Fibroblast of pulmonary artery (primary cell): ENCODE measurements at regions not wholly inside any gene's neighbourhood (a gene's known extent, or its start where the extent isn't known, plus 50 kb on each side); places are given as distances from the start of the nearest gene placed in this dataset.

Experiments used
- DNase-seq: peaks from one replicate; pipeline ENCODE4 v3.0.0-alpha.2; 2010; ENCODE audit warnings: low read depth
- H3K4me3 ChIP-seq: replicated peaks from 2 replicates; pipeline ENCODE4 v1.5.1; 2011; ENCODE audit warnings: low read depth, mild to moderate bottlenecking, control low read depth, low read length, moderate library complexity
- TF ChIP-seq, protein P1 (sequence below): IDR thresholded peaks from 2 replicates; pipeline ENCODE4 v1.5.1; 2011; ENCODE audit warnings: mild to moderate bottlenecking, control low read depth, low read length, inconsistent platforms; ENCODE audit errors: missing control alignments

DNA sequence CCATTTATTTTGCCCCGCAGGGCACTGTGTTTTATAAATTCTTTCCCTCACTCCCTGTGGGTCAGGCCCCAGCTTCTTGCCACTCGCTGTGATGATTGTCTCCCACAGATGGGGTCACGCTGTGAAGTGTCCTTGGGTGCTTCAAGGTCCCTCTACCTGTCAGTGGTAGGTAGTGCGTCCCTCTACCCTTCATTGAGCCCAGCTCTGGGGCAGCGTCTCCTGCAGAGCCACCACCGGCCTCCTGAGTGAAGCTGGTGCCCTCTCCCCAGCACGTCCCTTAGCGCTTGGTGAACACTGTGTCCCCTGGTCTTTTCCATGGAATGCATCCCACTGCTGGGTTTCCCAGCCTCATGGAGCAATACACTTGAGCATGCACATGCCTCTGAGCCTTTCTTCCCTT, 108.2 kb downstream of the NRN1 start:
- TF ChIP-seq, protein P1, sequence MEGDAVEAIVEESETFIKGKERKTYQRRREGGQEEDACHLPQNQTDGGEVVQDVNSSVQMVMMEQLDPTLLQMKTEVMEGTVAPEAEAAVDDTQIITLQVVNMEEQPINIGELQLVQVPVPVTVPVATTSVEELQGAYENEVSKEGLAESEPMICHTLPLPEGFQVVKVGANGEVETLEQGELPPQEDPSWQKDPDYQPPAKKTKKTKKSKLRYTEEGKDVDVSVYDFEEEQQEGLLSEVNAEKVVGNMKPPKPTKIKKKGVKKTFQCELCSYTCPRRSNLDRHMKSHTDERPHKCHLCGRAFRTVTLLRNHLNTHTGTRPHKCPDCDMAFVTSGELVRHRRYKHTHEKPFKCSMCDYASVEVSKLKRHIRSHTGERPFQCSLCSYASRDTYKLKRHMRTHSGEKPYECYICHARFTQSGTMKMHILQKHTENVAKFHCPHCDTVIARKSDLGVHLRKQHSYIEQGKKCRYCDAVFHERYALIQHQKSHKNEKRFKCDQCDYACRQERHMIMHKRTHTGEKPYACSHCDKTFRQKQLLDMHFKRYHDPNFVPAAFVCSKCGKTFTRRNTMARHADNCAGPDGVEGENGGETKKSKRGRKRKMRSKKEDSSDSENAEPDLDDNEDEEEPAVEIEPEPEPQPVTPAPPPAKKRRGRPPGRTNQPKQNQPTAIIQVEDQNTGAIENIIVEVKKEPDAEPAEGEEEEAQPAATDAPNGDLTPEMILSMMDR = no peak
- H3K4me3 ChIP-seq = no peak overlapping the region
- no peak for DNase-seq

- H3K4me3 ChIP-seq = no peak overlapping the region
- TF ChIP-seq, protein P1 = no peak
- DNase-seq = no peak
These were observed 108.6 kb downstream of the NRN1 start for GRCh38 chr6:5898102-5898501.

DNA sequence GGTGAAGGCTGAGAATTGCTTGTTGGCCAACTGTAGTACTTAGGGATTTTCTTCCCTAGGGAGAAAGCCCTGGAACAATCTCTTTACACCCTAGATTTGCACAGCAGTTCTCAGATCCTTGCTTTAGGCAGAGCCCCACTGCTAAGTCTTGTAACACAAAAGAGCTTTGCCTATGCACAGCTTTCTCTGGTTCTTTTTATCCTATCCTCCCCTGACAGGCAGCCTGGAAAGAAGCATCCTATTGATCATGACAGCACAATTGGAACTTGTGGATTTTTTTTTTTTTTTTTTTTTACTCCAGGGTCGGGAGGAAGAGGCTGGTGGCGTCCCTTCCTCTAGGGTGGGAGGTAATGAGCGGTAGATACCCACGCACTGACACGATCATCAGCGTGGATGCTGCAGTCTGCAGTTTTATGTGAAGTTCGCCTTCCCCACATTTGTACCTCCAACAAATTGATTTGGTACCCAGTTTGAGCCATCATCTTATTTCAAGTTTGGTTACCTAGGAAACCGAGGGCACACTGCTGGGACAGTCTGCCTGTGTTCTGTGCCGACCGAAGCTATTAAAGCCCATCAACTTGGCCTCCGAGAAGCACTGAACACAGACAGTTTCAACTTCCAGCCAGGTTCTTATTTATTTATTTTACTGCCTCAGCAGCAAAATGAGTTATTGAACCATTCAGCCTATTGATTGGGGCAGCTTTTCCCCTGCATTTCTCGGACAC, 110.1 kb downstream of the NRN1 start:
- H3K4me3 ChIP-seq = no peak overlapping the region
- no peak for DNase-seq
- TF ChIP-seq, protein P1 = no peak

DNA sequence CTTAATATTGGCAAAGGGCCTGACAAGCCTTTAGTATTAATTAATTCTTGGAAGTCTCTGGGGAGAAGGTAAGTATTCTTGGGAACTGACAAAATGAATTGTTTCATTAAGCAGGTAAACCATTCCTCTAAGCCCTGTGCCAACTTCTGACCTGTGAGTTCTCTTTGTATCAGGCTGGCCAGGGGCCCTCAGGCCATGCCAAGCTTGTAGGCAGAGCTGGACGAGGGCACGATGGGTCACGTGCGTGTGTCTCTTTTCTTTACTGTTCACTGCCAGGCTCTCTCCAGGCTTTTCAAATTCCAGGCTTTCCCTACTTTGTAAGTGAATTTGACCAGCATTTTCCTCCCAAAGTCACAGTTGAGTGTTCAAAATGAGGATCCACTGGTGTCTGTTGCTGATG, 112.4 kb downstream of the NRN1 start:
- no peak overlapping the region for H3K4me3 ChIP-seq
- DNase-seq = no peak
- TF ChIP-seq, protein P1 = no peak

GRCh38 chr6:5893295-5893694, 113.4 kb downstream of the NRN1 start:
- DNase-seq = no peak
- TF ChIP-seq, protein P1 = no peak
- H3K4me3 ChIP-seq = no peak overlapping the region

GRCh38 chr6:5892669-5893068, 114.1 kb downstream of the NRN1 start:
- TF ChIP-seq, protein P1 = no peak
- DNase-seq = no peak
- H3K4me3 ChIP-seq = no peak overlapping the region

DNA sequence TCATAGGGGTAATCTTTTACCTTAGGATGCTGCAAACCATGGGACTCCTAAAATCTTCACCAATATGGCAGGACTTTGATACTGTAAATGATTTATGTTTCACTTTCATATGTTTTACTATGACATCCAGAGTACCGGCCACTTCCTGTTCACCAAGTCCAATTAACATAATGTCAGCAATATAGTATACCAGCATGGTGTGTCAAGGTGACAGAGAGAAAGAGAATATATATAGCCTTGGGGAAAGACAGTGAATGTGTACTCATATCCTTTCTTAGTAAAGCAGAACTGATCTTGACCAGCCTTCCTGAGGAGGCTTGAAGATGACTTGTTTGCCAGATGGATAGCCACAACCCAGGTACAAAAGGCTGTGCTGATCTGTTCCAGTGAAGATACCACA, 127.9 kb downstream of the NRN1 start:
- no peak for DNase-seq
- TF ChIP-seq, protein P1 = no peak
- no peak overlapping the region for H3K4me3 ChIP-seq
